ENCODE measurements at regions not wholly inside any gene's neighbourhood (a gene's known extent, or its start where the extent isn't known, plus 50 kb on each side); places are given as distances from the start of the nearest gene placed in this dataset.

DNA sequence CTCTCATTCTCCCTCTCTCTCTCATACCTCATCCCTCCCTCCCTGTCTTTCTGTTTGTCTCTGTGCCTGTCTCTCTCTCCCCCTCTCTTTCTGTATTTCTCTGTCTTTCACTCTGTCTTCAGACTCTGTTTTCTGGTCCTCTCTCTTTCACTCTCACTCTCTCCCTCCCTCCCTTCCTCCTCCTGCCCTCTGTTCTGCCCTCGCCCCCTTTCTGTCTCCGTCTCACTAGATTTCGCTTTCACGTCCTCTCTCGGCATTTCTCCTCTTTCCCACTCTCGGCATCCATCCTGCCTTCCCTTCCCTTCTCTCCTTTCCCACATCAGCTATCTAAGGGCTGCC is 183.0 kb downstream of the PHETA1 start:
- CTCF ChIA-PET, result no interaction called here

DNA sequence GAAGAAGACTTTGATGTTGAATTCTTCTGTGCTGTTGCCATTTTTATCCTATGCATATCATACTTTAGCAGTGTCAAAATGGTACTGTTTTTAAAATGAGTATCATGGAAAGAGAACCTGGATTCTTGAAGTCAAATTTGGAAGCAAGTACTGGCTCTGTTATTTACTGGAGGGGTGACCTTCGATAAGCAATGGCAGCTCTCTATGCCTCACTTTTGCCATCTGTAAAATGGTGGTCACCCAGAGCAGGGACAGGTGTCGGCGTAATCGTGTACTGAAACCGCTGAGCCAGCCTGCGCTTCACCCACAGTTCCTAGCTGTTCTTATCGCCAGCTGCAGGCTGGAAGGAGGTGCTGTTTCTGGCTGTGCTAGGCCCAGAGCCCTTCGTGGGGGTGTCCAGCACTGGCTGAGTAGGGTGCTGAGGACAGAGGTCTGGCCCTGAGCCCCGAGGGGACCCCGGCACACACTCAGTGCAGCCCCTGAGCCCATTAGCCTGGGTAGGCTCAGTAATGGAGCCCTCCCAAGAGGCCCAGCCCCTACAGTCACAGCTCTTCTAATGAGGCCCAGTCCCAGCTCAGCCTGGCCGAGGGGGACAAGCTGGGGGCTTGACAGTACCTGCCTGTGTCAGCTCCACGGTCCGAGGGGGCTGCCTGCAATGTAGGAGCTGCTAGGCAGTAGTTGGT is 183.5 kb downstream of the PHETA1 start:
- no peak for DNase-seq (ENCODE audit: low spot score)
- TF ChIP-seq, protein P1, sequence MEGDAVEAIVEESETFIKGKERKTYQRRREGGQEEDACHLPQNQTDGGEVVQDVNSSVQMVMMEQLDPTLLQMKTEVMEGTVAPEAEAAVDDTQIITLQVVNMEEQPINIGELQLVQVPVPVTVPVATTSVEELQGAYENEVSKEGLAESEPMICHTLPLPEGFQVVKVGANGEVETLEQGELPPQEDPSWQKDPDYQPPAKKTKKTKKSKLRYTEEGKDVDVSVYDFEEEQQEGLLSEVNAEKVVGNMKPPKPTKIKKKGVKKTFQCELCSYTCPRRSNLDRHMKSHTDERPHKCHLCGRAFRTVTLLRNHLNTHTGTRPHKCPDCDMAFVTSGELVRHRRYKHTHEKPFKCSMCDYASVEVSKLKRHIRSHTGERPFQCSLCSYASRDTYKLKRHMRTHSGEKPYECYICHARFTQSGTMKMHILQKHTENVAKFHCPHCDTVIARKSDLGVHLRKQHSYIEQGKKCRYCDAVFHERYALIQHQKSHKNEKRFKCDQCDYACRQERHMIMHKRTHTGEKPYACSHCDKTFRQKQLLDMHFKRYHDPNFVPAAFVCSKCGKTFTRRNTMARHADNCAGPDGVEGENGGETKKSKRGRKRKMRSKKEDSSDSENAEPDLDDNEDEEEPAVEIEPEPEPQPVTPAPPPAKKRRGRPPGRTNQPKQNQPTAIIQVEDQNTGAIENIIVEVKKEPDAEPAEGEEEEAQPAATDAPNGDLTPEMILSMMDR (conservative IDR thresholded peaks at IDR 0.05; ENCODE audit: low read depth), result no peak
- CTCF ChIA-PET, result no interaction called here
- POLR2A ChIA-PET (ENCODE audit: low non-redundant PET), result no interaction called here
- H3K27ac ChIP-seq, result no peak overlapping the region

More for the DNA sequence above, 183.0 kb downstream of the PHETA1 start:
- no peak for DNase-seq (ENCODE audit: low spot score)
- TF ChIP-seq, protein P1 (conservative IDR thresholded peaks at IDR 0.05; ENCODE audit: low read depth), result no peak
- H3K27ac ChIP-seq, result no peak overlapping the region
- POLR2A ChIA-PET (ENCODE audit: low non-redundant PET), result no interaction called here

DNA sequence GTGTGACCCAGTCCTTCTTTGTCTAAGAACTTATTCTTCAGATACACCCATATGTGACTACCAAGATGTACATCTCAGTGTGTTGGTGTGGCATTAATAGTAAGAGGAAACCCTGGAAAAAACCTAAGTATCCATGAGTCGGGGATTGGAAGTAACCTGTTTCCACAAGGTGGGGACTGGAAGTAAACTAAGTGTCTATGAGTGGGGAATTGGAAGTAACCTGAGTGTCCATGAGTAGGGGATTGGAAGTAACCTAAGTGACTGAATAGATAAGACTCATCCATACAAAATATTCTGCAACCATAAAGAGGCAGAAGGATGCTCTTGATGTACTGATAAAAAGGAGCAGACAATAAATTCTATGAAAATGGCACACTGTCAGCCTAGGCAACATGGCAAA is 184.7 kb downstream of the PHETA1 start:
- ChIA-PET CTCF (no interaction called here), POLR2A (ENCODE audit: low non-redundant PET) (no interaction called here)
- H3K27ac ChIP-seq, result no peak overlapping the region
- DNase-seq (ENCODE audit: low spot score), result no peak
- TF ChIP-seq, protein P1 (conservative IDR thresholded peaks at IDR 0.05; ENCODE audit: low read depth), result no peak

DNA sequence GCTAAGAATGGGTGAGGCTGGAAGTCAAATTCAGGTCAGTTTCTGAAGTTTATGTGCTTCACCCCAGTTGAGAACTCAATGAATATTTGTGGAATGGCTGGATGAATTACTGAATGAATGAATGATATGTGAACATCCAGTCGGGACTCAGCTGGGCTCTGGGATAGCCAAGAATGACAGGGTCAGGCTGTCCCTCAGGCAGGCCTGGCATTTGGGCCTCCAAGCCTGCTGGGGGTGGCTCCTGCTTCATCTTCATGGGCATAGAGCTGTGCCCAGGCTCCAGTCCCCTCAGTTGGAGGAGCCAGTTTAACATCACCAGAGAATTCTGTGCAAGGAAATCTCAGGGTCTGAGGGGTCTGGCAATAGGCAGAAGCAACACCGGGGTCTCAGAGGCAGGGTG is 185.8 kb downstream of the PHETA1 start:
- POLR2A ChIA-PET (ENCODE audit: low non-redundant PET), result no interaction called here
- TF ChIP-seq, protein P1 (conservative IDR thresholded peaks at IDR 0.05; ENCODE audit: low read depth), result no peak
- DNase-seq (ENCODE audit: low spot score), result no peak
- CTCF ChIA-PET, result no interaction called here
- no peak overlapping the region for H3K27ac ChIP-seq

DNA sequence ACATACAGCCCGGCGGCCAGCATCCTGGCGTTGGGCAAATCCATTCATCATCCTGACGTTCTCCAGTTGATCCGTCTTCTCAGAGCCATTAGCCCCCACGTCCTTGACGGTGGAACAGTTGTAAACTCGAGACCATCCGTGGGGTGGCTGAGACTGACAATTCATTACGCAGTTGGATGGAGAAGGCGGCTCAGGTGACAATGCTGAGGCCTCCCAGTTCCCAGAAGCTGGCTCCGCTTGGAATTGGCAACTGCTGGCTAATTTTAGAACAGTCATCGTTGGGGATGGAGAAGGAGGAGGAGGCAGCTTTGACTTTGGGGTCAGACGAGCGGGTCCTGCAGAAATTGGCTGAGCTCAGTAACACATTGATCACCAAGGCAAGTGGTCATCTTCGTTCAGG is 186.5 kb downstream of the PHETA1 start:
- H3K27ac ChIP-seq, result no peak overlapping the region
- ChIA-PET POLR2A (ENCODE audit: low non-redundant PET) (no interaction called here), CTCF (interaction anchor here (0.8 kb wide), 1 partner anchor 441 kb away, joined by 3 read pairs; no protein-coding TSS in a partner anchor)
- TF ChIP-seq, protein P1 (conservative IDR thresholded peaks at IDR 0.05; ENCODE audit: low read depth), result no peak
- no peak for DNase-seq (ENCODE audit: low spot score)

DNA sequence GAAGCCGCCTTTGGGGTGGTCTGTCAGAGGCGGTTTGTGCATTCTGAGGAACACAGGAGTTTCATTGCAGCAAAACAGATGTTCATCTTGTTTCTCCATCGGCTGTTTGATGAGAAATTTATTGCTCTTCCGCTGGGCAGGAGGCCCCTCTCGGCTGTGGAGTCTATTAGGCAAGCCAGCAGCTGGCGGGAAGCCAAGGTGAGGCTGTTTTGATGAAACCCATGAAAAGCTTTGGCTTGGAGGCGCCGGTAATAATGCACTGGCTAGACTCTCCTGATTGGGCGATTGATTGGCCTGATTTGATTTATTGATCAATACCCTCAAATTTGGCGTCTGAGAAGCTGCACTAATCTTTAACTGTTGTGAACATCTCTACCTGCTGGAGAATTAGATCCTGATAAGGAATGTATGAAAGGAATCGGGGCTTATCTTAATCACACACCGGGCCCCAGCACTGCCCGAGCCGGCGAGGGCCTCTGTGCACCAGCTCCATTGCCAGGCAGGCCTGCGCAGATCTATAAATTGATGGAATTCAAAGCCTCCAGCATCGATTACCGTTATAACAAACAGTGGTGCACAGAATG is 187.7 kb downstream of the PHETA1 start:
- CTCF ChIA-PET, result interaction anchor here (0.6 kb wide), 1 partner anchor 87 kb away, joined by 3 read pairs; no protein-coding TSS in a partner anchor
- TF ChIP-seq, protein P1 (conservative IDR thresholded peaks at IDR 0.05; ENCODE audit: low read depth), result no peak
- POLR2A ChIA-PET (ENCODE audit: low non-redundant PET), result no interaction called here
- H3K27ac ChIP-seq, result no peak overlapping the region
- DNase-seq (ENCODE audit: low spot score), result no peak

Measured in RWPE1 (cell line).